Naive B cell (primary cell): ENCODE measurements at regions not wholly inside any gene's neighbourhood (a gene's known extent, or its start where the extent isn't known, plus 50 kb on each side); places are given as distances from the start of the nearest gene placed in this dataset.
A peak's percentile ranks its signal among the peaks of the same experiment; 100 is the strongest.

ENCODE experiments used
- ATAC-seq, 2 donors: fragments of 150-1000 bp; cut with Tn5 transposase; 2 replicates each; pipeline ENCODE4 v1.10.0; 2021; ENCODE audit warnings: low read depth in 2 of 2, mild to moderate bottlenecking in 2 of 2, moderate library complexity in 2 of 2
- DNase-seq: peaks from one replicate; pipeline ENCODE4 v3.0.0; 2022
- H3K27ac Mint-ChIP-seq, 6 donors: one replicate each; pipeline ENCODE4 v1.8.0; 2020 to 2022; ENCODE audit warnings: mild to moderate bottlenecking in 6 of 6, mixed read lengths in 6 of 6, moderate library complexity in 5 of 6, inconsistent platforms in 2 of 6
- H3K27me3 Mint-ChIP-seq, 3 donors: one replicate each; pipeline ENCODE4 v1.8.0; 2021 to 2022; ENCODE audit warnings: mixed read lengths in 3 of 3, mild to moderate bottlenecking in 1 of 3
- H3K36me3 Mint-ChIP-seq, 2 donors: one replicate each; pipeline ENCODE4 v1.8.0; 2020 to 2022; ENCODE audit warnings: mixed read lengths in 2 of 2, inconsistent platforms in 1 of 2, mild to moderate bottlenecking in 1 of 2
- H3K4me1 Mint-ChIP-seq, 3 donors: one replicate each; pipeline ENCODE4 v1.8.0; 2020 to 2022; ENCODE audit warnings: mixed read lengths in 3 of 3, inconsistent platforms in 1 of 3, mild to moderate bottlenecking in 1 of 3, moderate library complexity in 1 of 3
- H3K4me3 Mint-ChIP-seq, 8 donors: one replicate each; pipeline ENCODE4 v1.8.0; 2020 to 2022; ENCODE audit warnings: mild to moderate bottlenecking in 8 of 8, mixed read lengths in 8 of 8, moderate library complexity in 8 of 8, inconsistent platforms in 2 of 8
- H3K9me3 Mint-ChIP-seq, 7 donors: one replicate each; pipeline ENCODE4 v1.8.0; 2020 to 2022; ENCODE audit warnings: mixed read lengths in 7 of 7, mild to moderate bottlenecking in 5 of 7, inconsistent platforms in 2 of 7, moderate library complexity in 1 of 7

DNA sequence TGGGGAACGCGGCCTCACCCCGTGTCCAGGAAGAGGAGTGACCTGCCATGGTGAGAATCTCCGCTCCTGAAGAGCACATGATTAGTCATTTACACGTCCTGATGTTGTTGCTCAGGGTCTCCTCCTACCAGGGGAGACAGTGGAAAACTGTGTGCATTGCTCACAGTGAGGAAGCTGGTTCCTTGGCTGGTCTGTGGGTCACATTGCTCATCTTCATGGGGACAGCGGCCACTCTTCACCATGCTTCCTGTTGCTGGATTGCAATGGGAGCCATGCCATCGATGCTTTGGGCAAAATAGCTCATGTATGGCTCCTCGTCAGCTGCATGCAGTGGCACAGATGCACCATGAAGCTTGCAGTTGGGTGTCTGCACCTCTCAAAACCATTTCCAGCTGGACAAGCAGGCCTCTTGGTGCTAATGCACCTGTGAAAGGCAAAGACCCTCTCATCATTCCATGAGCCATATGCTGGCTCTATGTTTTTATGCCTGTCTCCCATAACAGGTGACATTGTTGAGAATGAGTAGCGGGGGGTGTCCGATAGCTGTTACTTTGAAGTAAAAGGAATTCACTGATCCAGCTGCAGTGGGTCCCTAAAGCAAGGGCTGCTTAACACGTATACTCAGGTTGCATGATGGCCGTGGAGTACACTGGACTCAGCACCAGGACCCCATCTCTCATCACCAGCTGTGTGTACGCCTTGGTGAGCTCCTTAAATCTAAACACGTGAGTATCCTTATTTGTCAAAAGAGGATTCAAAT is 135.0 kb upstream of the ALKAL2 start:
- Mint-ChIP-seq H3K27ac (peak overlapping the region in 2 of 6 donors; percentile 8 to 67), H3K36me3 (no peaks in the 10 kb centered on the region), H3K27me3 (peaks cover 0 to 15% (median 14%) of the 10 kb centered on the region in 3 donors), H3K9me3 (no peaks in the 10 kb centered on the region), H3K4me1 (peaks cover 5 to 9% (median 6%) of the 10 kb centered on the region in 3 donors), H3K4me3 (no peak overlapping the region)
- ATAC-seq (no peak), DNase-seq (no peak)

DNA sequence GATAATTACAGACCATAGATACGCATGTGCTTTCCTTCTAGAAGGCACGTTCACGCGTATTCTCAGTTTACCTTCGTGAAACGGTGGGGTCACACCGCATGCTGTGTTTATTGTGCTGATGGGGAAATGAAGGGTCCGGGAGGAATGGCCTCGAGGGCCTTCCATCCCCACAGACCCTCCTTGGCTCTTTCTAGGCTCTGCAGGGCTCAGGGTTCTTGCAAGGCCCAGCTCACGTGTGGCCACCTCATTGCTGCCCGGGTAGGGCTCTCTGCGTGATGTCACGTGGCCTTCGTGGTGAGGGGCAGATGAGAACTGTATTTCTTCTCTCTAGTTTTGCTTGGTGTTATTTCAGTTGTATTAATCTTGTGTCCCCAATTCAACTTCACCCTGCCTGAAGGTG is 133.5 kb upstream of the ALKAL2 start:
- H3K36me3 Mint-ChIP-seq: no peaks in the 10 kb centered on the region
- no peaks in the 10 kb centered on the region for H3K9me3 Mint-ChIP-seq
- peak overlapping the region in 1 of 6 donors; percentile 39 for H3K27ac Mint-ChIP-seq
- peaks cover 5 to 9% (median 6%) of the 10 kb centered on the region in 3 donors for H3K4me1 Mint-ChIP-seq
- DNase-seq (no peak), ATAC-seq (no peak)
- peaks cover 0 to 19% (median 18%) of the 10 kb centered on the region in 3 donors for H3K27me3 Mint-ChIP-seq
- H3K4me3 Mint-ChIP-seq: no peak overlapping the region

DNA sequence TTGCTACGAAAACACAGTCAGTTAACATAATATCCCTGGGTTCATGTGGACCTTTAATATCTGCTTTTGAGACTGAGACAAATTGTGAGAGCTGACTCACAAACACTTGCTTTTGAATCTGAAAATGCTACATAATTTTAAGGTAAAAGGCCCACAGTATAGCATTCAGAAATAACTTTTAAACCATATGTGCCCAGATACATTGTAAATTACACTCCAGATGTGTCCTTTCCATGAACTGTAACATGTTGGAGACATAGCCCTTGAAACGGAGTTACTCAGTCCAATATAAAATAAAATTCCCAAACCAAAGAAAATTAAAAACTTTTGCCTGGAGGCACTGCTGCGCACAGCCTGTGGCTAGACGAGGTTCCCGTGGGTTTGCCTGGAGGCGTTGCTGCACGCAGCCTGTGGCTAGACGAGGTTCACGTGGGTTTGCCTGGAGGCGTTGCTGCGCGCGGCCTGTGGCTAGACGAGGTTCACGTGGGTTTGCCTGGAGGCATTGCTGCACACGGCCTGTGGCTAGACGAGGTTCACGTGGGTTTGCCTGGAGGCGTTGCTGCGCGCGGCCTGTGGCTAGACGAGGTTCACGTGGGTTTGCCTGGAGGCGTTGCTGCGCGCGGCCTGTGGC is 131.9 kb upstream of the ALKAL2 start:
- Mint-ChIP-seq H3K27me3 (peaks cover 0 to 26% (median 25%) of the 10 kb centered on the region in 3 donors), H3K27ac (no peak overlapping the region), H3K4me3 (no peak overlapping the region), H3K4me1 (peaks cover 5 to 9% (median 6%) of the 10 kb centered on the region in 3 donors), H3K9me3 (no peaks in the 10 kb centered on the region), H3K36me3 (no peaks in the 10 kb centered on the region)
- DNase-seq (no peak), ATAC-seq (no peak)

DNA sequence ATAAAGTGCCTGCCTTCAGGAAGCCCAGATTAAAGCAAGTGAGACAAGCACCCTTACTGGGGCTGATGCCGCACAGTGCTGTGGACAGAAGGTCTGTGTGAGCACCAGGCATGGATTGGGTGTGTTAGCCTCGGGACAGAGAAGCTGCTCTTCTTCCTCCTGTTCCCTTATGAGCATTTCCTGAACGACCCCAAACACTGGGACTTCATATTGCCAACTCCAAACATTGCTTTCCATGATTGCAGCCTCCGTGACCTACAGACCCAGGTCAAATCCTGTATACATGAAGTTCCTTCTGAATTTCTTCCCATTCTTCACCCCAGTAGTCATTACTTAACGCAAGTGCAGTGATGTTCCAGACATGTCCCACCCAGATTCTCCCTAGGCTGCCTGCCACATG is 129.8 kb upstream of the ALKAL2 start:
- Mint-ChIP-seq H3K4me1 (no peaks in the 10 kb centered on the region), H3K27ac (peak overlapping the region in 1 of 6 donors; percentile 39), H3K27me3 (peaks cover 0 to 30% (median 26%) of the 10 kb centered on the region in 3 donors), H3K9me3 (peaks cover 0 to 3% (median 0%) of the 10 kb centered on the region in 7 donors), H3K4me3 (no peak overlapping the region), H3K36me3 (no peaks in the 10 kb centered on the region)
- ATAC-seq (no peak), DNase-seq (no peak)

DNA sequence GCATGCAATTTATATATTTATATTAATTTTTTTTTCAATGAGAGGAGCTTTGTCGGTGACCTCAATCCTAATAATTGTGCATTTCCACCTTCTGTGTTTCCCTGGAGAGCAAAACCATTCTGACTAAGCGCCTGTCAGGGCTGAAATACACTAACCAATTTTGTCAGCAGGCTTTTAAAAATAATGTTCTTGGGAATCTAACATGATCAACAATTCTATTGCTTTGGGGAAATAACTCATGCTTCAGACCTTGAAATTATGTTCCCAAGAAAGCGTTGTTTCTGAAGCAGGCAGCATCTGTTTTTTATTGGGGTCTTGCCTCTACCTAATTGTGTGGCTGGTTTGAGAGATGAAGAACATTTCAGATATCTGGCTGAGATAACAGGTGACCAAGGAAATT is 129.1 kb upstream of the ALKAL2 start:
- no peaks in the 10 kb centered on the region for H3K4me1 Mint-ChIP-seq
- H3K27ac Mint-ChIP-seq: no peak overlapping the region
- peaks cover 0 to 30% (median 26%) of the 10 kb centered on the region in 3 donors for H3K27me3 Mint-ChIP-seq
- H3K9me3 Mint-ChIP-seq: peaks cover 0 to 5% (median 0%) of the 10 kb centered on the region in 7 donors
- no peak for ATAC-seq
- H3K4me3 Mint-ChIP-seq: no peak overlapping the region
- no peaks in the 10 kb centered on the region for H3K36me3 Mint-ChIP-seq
- no peak for DNase-seq

DNA sequence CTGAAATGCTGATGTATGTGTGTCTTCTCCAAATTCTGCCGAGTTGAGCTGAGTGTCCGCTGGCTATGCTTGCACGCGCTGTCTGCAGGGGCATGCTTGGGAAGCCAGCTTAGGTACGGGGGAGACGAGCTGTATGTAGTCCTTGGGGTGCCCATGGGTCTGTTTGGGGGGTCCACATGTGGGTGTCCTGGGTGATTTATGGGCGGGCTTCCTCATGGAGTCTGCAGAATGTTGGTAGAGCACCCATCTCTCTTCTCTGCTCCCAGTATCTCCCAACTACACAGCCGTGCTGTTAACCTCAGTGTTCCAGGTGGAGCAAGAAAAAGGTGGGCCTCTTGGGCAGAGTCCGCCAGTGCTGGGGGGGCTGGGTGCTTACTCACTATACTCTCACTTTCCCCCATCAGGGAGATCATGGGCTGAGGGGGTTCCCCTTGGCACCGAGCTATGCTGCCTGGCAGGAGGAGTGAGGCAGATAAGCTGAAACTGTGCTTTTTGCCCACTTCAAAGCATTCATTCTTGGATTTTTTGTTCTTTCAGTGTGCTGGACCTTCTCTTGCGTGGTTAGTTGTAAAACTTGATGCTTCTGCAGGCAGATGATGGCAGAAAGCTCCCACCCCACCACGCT is 128.2 kb upstream of the ALKAL2 start:
- no peak overlapping the region for H3K4me3 Mint-ChIP-seq
- H3K27me3 Mint-ChIP-seq: peaks cover 0 to 33% (median 26%) of the 10 kb centered on the region in 3 donors
- no peaks in the 10 kb centered on the region for H3K36me3 Mint-ChIP-seq
- peaks cover 0 to 8% (median 0%) of the 10 kb centered on the region in 7 donors for H3K9me3 Mint-ChIP-seq
- no peak for DNase-seq
- no peaks in the 10 kb centered on the region for H3K4me1 Mint-ChIP-seq
- no peak for ATAC-seq
- peak overlapping the region in 1 of 6 donors; percentile 58 for H3K27ac Mint-ChIP-seq

DNA sequence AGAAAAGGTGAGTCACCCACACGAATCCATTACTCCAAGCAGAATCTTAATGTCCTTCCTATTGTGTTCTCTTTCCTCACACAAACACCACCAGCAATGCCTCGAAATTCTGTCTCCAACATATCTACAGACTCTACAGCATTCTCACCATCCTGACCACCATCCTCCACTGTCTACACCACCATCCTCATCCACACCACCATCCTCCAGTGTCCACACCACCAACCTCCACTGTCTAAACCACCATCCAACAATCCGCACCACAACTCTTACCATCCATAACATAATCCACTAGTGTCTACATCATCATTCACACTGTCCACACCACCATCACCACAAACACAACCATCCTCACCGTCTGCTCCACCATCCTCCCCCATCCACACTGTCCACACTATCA is 121.6 kb upstream of the ALKAL2 start:
- Mint-ChIP-seq H3K36me3 (peaks cover 5 to 15% of the 10 kb centered on the region in 2 donors), H3K4me1 (peaks cover 2 to 5% (median 3%) of the 10 kb centered on the region in 3 donors), H3K27me3 (peaks cover 0 to 18% (median 13%) of the 10 kb centered on the region in 3 donors), H3K9me3 (peaks cover 7 to 16% (median 12%) of the 10 kb centered on the region in 7 donors), H3K4me3 (no peak overlapping the region), H3K27ac (peak overlapping the region in 1 of 6 donors; percentile 34)
- ATAC-seq (no peak), DNase-seq (no peak)

DNA sequence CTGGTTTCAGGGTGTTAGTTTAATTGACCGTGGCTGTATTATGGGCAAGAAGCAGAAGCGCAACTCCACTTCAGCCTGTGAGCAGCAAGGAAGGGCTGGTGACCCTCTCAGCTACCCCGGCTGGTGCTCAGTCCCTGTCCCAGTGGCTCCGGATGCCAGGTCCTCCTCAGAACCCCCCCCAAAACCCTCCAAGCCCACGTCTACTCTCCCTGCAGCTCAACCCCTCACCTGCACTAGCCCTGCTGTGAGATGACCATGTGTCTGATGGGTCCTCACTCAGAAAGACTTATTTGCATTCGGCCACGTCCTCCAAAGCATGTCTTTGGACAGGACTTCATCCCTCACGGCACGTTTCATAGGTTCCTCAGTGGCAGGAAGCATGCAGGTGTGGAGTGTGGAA is 119.7 kb upstream of the ALKAL2 start:
- Mint-ChIP-seq H3K27me3 (peaks cover 0 to 13% (median 12%) of the 10 kb centered on the region in 3 donors), H3K36me3 (peaks cover 5 to 33% of the 10 kb centered on the region in 2 donors), H3K4me3 (no peak overlapping the region), H3K4me1 (peaks cover 2 to 5% (median 3%) of the 10 kb centered on the region in 3 donors), H3K27ac (peak overlapping the region in 1 of 6 donors; percentile 55), H3K9me3 (peaks cover 9 to 31% (median 20%) of the 10 kb centered on the region in 7 donors)
- ATAC-seq (no peak), DNase-seq (no peak)

DNA sequence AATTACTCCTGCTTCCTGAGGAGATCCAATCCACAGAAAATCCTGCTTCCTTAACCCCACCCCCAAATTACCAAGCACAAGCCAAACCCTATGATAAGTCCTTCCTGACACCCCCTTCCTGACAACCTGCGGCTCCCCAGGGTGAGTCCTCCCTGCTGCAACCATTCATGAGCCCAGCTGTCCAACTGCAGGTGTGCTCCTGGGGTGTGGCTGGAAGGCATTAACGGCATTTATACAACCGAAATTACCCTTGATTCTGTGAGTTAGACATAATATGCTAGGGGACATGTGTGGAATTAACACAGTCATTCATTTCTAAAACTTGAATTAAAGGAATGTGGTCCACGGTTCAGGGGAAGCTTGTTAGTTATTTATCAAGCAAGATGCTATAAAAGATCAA is 119.0 kb upstream of the ALKAL2 start:
- ATAC-seq: no peak
- DNase-seq: no peak
- H3K4me3 Mint-ChIP-seq: no peak overlapping the region
- peaks cover 9 to 32% (median 20%) of the 10 kb centered on the region in 7 donors for H3K9me3 Mint-ChIP-seq
- H3K27me3 Mint-ChIP-seq: peaks cover 0 to 13% (median 12%) of the 10 kb centered on the region in 3 donors
- peak overlapping the region in 2 of 6 donors; percentile 20 to 49 for H3K27ac Mint-ChIP-seq
- peaks cover 5 to 33% of the 10 kb centered on the region in 2 donors for H3K36me3 Mint-ChIP-seq
- peaks cover 2 to 5% (median 3%) of the 10 kb centered on the region in 3 donors for H3K4me1 Mint-ChIP-seq

DNA sequence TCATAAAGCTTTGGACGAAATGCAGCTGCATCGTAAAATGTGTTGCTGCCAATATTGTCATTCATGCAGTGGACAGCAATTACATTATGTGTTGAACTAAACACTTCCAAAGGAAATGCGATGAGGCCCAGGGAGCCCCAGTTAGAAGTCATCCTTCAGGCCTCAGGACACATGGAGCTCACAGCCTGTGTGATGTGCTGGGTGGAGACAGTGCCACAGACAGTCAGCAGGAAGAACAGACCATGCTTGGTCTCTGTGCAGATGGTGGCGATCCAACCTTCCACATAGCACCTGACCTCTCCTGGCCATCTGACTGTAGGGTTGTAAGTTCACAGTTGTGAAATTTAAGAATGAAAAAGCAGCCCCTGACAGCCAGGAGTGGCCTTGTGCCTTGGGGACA is 118.3 kb upstream of the ALKAL2 start:
- peaks cover 5 to 33% of the 10 kb centered on the region in 2 donors for H3K36me3 Mint-ChIP-seq
- H3K27me3 Mint-ChIP-seq: peaks cover 0 to 13% (median 10%) of the 10 kb centered on the region in 3 donors
- H3K27ac Mint-ChIP-seq: peak overlapping the region in 1 of 6 donors; percentile 49
- H3K4me1 Mint-ChIP-seq: peaks cover 2 to 5% (median 3%) of the 10 kb centered on the region in 3 donors
- ATAC-seq (no peak), DNase-seq (no peak)
- peaks cover 9 to 32% (median 20%) of the 10 kb centered on the region in 7 donors for H3K9me3 Mint-ChIP-seq
- H3K4me3 Mint-ChIP-seq: no peak overlapping the region

DNA sequence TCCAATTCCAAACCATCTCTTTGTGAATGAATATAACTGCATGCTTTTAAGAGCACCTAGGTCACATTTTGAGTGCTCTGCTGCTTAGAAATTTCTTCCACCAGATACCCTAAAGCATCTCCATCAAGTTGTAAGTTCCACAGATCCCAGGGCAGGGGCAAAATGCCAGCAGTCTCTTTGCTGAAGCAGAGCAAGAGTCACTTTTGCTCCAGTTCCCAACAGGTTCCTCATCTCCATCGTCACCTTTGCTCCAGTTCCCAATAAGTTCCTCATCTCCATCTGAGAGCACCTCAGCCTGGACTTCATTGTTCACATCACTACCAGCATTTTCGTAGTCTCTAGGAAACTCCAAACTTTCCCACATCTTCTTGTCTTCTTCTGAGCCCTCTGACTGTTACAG is 116.7 kb upstream of the ALKAL2 start:
- Mint-ChIP-seq H3K4me1 (peaks cover 0 to 2% (median 0%) of the 10 kb centered on the region in 3 donors), H3K9me3 (peaks cover 7 to 32% (median 16%) of the 10 kb centered on the region in 7 donors), H3K27me3 (peaks cover 0 to 3% (median 0%) of the 10 kb centered on the region in 3 donors), H3K36me3 (peaks cover 5 to 24% of the 10 kb centered on the region in 2 donors), H3K4me3 (no peak overlapping the region), H3K27ac (peak overlapping the region in 1 of 6 donors; percentile 47)
- no peak for DNase-seq
- ATAC-seq: no peak

DNA sequence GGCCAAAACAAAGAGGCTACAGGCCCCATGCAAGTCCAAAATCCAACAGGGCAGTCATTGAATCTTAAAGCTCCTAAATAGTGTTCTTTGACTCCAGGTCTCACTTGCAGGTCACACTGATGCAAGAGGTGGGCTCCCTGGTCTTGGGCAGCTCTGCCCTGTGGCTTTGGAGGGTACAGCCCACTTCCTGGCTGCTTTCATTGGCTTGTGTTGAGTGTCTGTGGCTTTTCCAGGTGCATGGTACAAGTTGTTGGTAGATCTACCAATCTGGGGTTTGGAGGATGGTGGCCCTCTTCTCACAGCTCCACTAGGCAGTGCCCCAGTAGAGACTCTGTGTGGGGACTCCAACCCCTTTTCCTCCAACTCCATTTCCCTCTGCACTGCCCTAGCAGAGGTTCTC is 115.8 kb upstream of the ALKAL2 start:
- Mint-ChIP-seq H3K36me3 (peaks cover 5 to 24% of the 10 kb centered on the region in 2 donors), H3K9me3 (peaks cover 7 to 32% (median 16%) of the 10 kb centered on the region in 7 donors), H3K27me3 (no peaks in the 10 kb centered on the region), H3K4me1 (peaks cover 0 to 2% (median 0%) of the 10 kb centered on the region in 3 donors), H3K27ac (no peak overlapping the region), H3K4me3 (no peak overlapping the region)
- DNase-seq (no peak), ATAC-seq (no peak)

DNA sequence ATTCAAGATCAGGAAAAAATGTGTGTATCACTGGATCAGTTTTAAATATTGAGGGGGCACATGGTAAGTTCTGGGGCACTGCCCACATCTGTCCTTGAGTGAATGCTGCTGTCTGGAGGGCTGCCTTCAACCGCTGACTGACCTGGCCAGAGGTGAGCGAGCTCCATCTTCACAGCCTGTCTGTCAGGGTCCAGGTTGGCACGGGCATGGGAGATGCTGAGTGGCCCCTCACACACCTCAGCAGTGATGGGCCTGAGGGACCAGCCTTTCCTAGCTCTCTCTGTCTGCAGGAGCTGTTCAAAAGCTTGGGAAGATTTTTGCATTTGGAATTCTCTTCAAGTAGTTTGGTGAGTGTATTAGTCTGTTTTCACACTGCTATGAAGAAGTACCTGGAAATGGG is 114.8 kb upstream of the ALKAL2 start:
- DNase-seq: no peak
- Mint-ChIP-seq H3K4me1 (peaks cover 0 to 1% (median 0%) of the 10 kb centered on the region in 3 donors), H3K27ac (peak overlapping the region in 2 of 6 donors; percentile 42 to 62), H3K27me3 (no peaks in the 10 kb centered on the region), H3K9me3 (peaks cover 7 to 32% (median 16%) of the 10 kb centered on the region in 7 donors), H3K4me3 (no peak overlapping the region), H3K36me3 (peaks cover 5 to 24% of the 10 kb centered on the region in 2 donors)
- no peak for ATAC-seq
